MCF 10A (cell line): ENCODE measurements at regions not wholly inside any gene's neighbourhood (a gene's known extent, or its start where the extent isn't known, plus 50 kb on each side); places are given as distances from the start of the nearest gene placed in this dataset.

Source experiments
- BruUV-seq: library from RNA; stranded (reverse); fragments of 400-500 nt; replicated peaks from 2 replicates; lab custom pipeline; 2021; lab: Mats Ljungman, UMichigan
- CTCF ChIA-PET: fragments of 300-600 bp; sonication (Branson Sonifier 250); formaldehyde crosslinking; extraction: SDS; loops from one replicate; lab custom pipeline; 2021; ENCODE audit warnings: antibody characterized with exemption, inconsistent platforms; lab: Yijun Ruan, JAX
- POLR2A ChIA-PET: fragments of 300-600, 350-650 bp; sonication (Branson Sonifier 250); formaldehyde crosslinking; extraction: SDS; loops from one replicate; lab custom pipeline; 2020; ENCODE audit warnings: antibody characterized with exemption, inconsistent platforms; lab: Yijun Ruan, JAX
- DNase-seq: peaks from one replicate; pipeline ENCODE4 v3.0.0-alpha.2; 2018; ENCODE audit not compliant: unreplicated experiment
- H3K27ac Mint-ChIP-seq: one replicate; pipeline ENCODE4 v1.8.0; 2022; ENCODE audit warnings: mild to moderate bottlenecking, low read depth, mixed read lengths; ENCODE audit not compliant: unreplicated experiment
- H3K27me3 Mint-ChIP-seq: one replicate; pipeline ENCODE4 v1.8.0; 2022; ENCODE audit warnings: mixed read lengths; ENCODE audit not compliant: insufficient read depth, unreplicated experiment
- H3K36me3 Mint-ChIP-seq: one replicate; pipeline ENCODE4 v1.8.0; 2022; ENCODE audit warnings: mild to moderate bottlenecking, moderate library complexity, mixed read lengths; ENCODE audit not compliant: insufficient read depth, unreplicated experiment
- H3K4me1 Mint-ChIP-seq: one replicate; pipeline ENCODE4 v1.8.0; 2022; ENCODE audit warnings: mixed read lengths; ENCODE audit not compliant: insufficient read depth, unreplicated experiment
- H3K4me3 Mint-ChIP-seq: one replicate; pipeline ENCODE4 v1.8.0; 2022; ENCODE audit warnings: mild to moderate bottlenecking, moderate library complexity, mixed read lengths; ENCODE audit not compliant: unreplicated experiment
- H3K9me3 Mint-ChIP-seq: one replicate; pipeline ENCODE4 v1.8.0; 2022; ENCODE audit warnings: mixed read lengths; ENCODE audit not compliant: unreplicated experiment
- CTCF ChIP-seq: fragments of 200-600 bp; IDR thresholded peaks from one replicate; pipeline ENCODE4 v1.8.0; 2022; ENCODE audit warnings: antibody characterized with exemption, mild to moderate bottlenecking; ENCODE audit not compliant: unreplicated experiment
- intact Hi-C: fragments of 100-400 bp; cut with micrococcal nuclease; formaldehyde crosslinking; loops from 2 replicates; pipeline ENCODE4 v1.14.1; 2022

GRCh38 chr4:173829565-173829964 is 299.5 kb upstream of the HAND2 start:
- Mint-ChIP-seq H3K9me3 (no peaks in the 10 kb centered on the region), H3K4me1 (no peaks in the 10 kb centered on the region), H3K36me3 (no peaks in the 10 kb centered on the region), H3K4me3 (no peak overlapping the region), H3K27me3 (peaks cover 65% of the 10 kb centered on the region), H3K27ac (no peak overlapping the region)
- ChIA-PET POLR2A (no interaction called here), CTCF (no interaction called here)
- no TSS peak for BruUV-seq
- TF ChIP-seq CTCF = no peak
- DNase-seq = no peak
- intact Hi-C loops = no loop called here

GRCh38 chr4:173827707-173828106 is 297.7 kb upstream of the HAND2 start:
- Mint-ChIP-seq H3K9me3 (no peaks in the 10 kb centered on the region), H3K4me3 (no peak overlapping the region), H3K27ac (no peak overlapping the region), H3K36me3 (no peaks in the 10 kb centered on the region), H3K4me1 (no peaks in the 10 kb centered on the region), H3K27me3 (peaks cover 70% of the 10 kb centered on the region)
- BruUV-seq = no TSS peak
- intact Hi-C loops = no loop called here
- ChIA-PET CTCF (interaction anchor here (0.7 kb wide), 2 partner anchors 68 to 277 kb away, joined by 3 read pairs; no protein-coding TSS in a partner anchor), POLR2A (no interaction called here)
- peak; percentile 4 for TF ChIP-seq CTCF
- no peak for DNase-seq

GRCh38 chr4:173821876-173822275 is 291.8 kb upstream of the HAND2 start:
- intact Hi-C loops = no loop called here
- no TSS peak for BruUV-seq
- H3K27ac Mint-ChIP-seq = no peak overlapping the region
- no peaks in the 10 kb centered on the region for H3K9me3 Mint-ChIP-seq
- no peak for DNase-seq
- H3K36me3 Mint-ChIP-seq = no peaks in the 10 kb centered on the region
- POLR2A ChIA-PET = interaction anchor here (1.3 kb wide), 1 partner anchor 10 kb away, joined by 6 read pairs; no protein-coding TSS in a partner anchor
- peaks cover 51% of the 10 kb centered on the region for H3K27me3 Mint-ChIP-seq
- CTCF ChIA-PET = interaction anchor here (0.7 kb wide), 1 partner anchor 424 kb away, joined by 3 read pairs; no protein-coding TSS in a partner anchor
- no peak overlapping the region for H3K4me3 Mint-ChIP-seq
- no peaks in the 10 kb centered on the region for H3K4me1 Mint-ChIP-seq
- no peak for TF ChIP-seq CTCF

- intact Hi-C loops = no loop called here
- POLR2A ChIA-PET = interaction anchor here (1.3 kb wide), 1 partner anchor 11 kb away, joined by 6 read pairs; no protein-coding TSS in a partner anchor
Observed at GRCh38 chr4:173821036-173821435, 291.0 kb upstream of the HAND2 start.

More at GRCh38 chr4:173821036-173821435, 291.0 kb upstream of the HAND2 start:
- CTCF ChIA-PET = interaction anchor here (0.6 to 0.7 kb wide), 2 partner anchors 100 to 425 kb away, joined by 3 to 4 read pairs; no protein-coding TSS in a partner anchor
- no peak for TF ChIP-seq CTCF
- Mint-ChIP-seq H3K27me3 (peaks cover 59% of the 10 kb centered on the region), H3K27ac (no peak overlapping the region), H3K9me3 (no peaks in the 10 kb centered on the region), H3K4me1 (no peaks in the 10 kb centered on the region), H3K4me3 (no peak overlapping the region), H3K36me3 (no peaks in the 10 kb centered on the region)
- no peak for DNase-seq
- BruUV-seq = no TSS peak
